Coronary artery (tissue), 2 donors: ENCODE measurements at regions not wholly inside any gene's neighbourhood (a gene's known extent, or its start where the extent isn't known, plus 50 kb on each side); places are given as distances from the start of the nearest gene placed in this dataset.
"Not testable (repeated sequence)": the region's sequence is repeated elsewhere in the genome, so short reads cannot be mapped to it uniquely, and the experiment has no call there.

Experiments
- DNase-seq: peaks from one replicate; pipeline ENCODE4 v3.0.0-alpha.2; 2017; ENCODE audit warnings: low spot score
- H3K27ac ChIP-seq, 2 donors: fragments of 200-600 bp; sonication (generic); one replicate each; pipeline ENCODE4 v1.5.1; 2016 to 2019
- H3K4me3 ChIP-seq: fragments of 200-600 bp; sonication (generic); 2 replicates; pipeline ENCODE4 v1.5.1; 2016; ENCODE audit warnings: mild to moderate bottlenecking, moderate library complexity
- TF ChIP-seq, protein P1 (sequence below): fragments of 200-600 bp; sonication (generic); IDR thresholded peaks from one replicate; pipeline ENCODE4 v1.5.1; 2019; ENCODE audit warnings: antibody characterized with exemption

DNA sequence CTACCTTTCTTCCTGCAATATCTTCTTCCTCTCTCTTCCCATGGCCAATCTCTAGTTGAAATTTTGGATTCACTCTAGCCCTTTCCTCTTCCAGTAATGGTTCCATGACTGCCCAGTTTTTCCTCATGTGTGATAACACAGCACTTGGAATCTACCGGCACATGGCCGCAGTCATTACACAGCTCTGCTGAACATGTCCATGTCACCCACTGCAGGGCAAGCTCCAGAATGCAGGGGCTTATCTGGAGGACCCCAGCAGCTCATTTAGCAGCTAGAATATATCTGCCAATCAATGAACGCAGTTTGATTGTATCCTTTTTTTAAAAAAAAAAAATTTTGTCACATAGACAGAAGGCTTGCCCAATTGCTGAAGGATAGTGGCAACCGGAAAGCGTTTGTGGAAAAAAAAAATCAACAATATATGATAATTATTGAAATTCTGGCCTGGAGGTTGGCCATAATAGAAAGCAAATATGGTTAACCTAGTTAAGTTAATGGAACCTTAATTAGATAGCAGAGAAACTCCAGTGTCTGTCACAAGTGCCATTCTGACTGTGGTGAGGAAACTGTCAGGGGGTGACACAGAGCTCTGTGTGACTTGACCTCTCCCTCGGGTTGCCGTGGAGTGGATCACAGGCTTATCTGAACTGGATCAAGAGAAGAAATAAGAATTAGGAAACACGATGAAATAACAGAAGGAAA, 426.7 kb downstream of the LIG4 start:
- TF ChIP-seq, protein P1, sequence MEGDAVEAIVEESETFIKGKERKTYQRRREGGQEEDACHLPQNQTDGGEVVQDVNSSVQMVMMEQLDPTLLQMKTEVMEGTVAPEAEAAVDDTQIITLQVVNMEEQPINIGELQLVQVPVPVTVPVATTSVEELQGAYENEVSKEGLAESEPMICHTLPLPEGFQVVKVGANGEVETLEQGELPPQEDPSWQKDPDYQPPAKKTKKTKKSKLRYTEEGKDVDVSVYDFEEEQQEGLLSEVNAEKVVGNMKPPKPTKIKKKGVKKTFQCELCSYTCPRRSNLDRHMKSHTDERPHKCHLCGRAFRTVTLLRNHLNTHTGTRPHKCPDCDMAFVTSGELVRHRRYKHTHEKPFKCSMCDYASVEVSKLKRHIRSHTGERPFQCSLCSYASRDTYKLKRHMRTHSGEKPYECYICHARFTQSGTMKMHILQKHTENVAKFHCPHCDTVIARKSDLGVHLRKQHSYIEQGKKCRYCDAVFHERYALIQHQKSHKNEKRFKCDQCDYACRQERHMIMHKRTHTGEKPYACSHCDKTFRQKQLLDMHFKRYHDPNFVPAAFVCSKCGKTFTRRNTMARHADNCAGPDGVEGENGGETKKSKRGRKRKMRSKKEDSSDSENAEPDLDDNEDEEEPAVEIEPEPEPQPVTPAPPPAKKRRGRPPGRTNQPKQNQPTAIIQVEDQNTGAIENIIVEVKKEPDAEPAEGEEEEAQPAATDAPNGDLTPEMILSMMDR: no peak
- H3K4me3 ChIP-seq: no peak overlapping the region
- no peak for DNase-seq
- no peak overlapping the region for H3K27ac ChIP-seq

DNA sequence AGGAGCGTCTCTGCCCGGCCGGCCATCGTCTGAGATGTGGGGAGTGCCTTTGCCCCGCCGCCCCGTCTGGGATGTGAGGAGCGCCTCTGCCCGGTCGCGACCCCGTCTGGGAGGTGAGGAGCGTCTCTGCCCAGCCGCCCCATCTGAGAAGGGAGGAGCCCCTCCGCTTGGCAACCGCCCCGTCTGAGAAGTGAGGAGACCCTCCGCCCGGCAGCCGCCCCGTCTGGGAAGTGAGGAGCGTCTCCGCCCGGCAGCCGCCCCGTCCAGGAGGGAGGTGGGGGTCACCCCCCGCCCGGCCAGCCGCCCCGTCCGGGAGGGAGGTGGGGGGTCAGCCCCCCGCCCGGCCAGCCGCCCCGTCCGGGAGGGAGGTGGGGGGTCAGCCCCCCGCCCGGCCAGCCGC, 432.7 kb downstream of the LIG4 start:
- not testable (repeated sequence) for H3K27ac ChIP-seq, DNase-seq, H3K4me3 ChIP-seq

DNA sequence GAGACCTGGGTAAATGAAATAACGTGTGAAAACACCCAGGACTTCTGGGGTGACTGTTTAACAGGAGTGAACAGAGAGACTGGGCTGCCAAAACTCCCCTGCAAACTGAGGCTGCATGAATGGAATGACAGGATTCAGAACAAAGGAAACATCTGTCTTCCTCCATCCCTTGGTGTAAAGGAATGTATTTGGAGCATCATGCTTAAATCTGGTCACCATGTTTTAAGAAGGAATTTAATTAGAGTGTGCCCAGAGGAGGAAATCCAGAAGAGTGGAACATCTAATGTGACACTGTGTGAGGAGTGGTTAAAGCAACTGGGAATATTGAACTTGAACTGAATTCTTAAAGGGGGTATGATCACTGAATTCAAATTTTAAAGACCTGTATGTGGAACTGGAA, 437.2 kb downstream of the LIG4 start:
- TF ChIP-seq, protein P1: no peak
- Histone ChIP-seq H3K4me3 (no peak overlapping the region), H3K27ac (no peak overlapping the region)
- DNase-seq: no peak

DNA sequence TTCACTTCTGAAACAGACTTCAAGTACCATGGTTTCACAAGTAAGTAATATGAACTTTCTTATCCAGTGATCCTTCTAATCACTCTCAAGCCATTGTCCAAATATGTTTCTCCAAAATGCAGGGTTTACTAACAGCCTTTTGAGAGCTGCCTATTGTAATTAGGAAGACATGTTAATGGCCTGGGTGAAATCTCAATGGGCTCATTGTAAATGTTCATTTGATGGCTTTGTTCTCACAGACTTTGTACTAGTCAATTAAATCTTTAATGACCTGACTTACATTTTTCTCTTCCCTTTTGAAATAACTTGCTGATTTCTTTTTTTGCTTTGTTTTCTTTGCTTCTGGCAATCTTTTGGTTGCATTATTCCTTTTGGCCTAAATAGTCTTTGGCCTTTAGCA, 444.8 kb downstream of the LIG4 start:
- no peak overlapping the region for H3K27ac ChIP-seq
- no peak for DNase-seq
- TF ChIP-seq, protein P1: no peak
- H3K4me3 ChIP-seq: no peak overlapping the region

DNA sequence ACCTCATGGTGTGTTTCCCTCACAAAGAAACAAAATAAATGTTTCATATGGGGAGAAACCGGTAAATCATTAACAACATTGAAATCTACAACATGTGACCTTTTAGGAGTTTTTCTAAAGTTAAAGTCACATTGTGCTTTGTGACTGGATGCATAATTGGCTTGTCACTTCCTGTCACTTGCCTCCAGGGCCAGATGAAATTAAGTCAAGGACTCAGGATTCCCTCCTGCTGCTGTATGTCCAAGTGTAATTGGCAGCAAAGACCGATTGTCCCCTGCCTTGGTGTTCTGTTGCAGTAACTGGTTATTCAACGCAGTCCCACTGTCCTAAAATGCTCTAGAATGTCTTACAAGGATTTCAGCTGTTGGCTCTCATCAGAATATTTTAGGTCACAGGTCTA, 448.2 kb downstream of the LIG4 start:
- Histone ChIP-seq H3K27ac (no peak overlapping the region), H3K4me3 (no peak overlapping the region)
- TF ChIP-seq, protein P1: no peak
- DNase-seq: no peak

DNA sequence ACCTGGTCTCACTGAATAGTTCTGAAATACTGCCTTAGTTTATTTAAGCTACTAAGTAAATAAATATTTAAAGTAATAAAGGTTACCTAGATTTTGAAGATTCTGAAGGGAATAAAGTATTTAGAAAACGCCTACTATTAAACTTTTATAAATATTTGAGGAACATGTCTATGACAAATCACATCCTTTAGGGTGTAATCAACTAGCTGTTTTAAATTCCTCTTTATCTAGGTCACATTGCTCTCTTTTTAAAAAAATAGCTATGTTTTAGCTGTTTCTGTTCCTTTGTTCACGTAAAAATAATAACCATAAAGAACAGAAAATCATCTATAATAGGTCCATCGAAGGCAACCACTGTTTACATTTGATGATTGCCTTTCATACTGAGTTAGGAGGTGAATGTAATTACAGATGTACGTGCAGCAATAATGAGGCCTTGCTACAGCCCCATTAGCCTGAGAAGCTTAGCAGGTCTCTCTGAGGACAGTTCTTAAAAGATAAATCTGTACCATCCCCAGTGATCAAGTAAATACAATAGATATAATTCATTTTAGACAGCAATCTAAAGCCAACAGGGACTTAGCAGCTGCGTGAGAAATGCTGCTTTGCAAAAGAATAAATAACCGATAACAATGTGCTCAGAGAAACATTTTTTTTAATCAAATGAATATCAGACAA, 449.5 kb downstream of the LIG4 start:
- no peak for DNase-seq
- H3K27ac ChIP-seq: no peak overlapping the region
- TF ChIP-seq, protein P1: no peak

DNA sequence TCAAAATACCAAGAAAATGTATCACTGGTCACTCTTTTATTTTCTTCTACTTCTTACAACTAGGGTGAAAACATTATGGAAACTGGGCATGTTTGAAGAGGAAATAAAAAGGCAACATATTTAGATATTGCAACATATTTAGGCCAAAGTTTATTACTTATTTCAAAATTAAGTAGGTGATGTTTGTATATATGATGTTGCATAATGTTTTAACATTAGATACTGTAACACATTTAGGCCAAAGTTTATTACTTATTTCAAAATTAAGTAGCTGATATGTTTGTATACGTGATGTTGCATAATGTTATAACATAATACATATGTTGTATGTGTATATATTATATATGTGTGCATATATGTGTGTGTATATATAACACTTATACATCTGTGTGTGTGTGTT, 451.3 kb downstream of the LIG4 start:
- TF ChIP-seq, protein P1: no peak
- DNase-seq: no peak
- Histone ChIP-seq H3K27ac (no peak overlapping the region), H3K4me3 (no peak overlapping the region)

More for the DNA sequence above, 449.5 kb downstream of the LIG4 start:
- H3K4me3 ChIP-seq: no peak overlapping the region
